ENCODE measurements at regions not wholly inside any gene's neighbourhood (a gene's known extent, or its start where the extent isn't known, plus 50 kb on each side); places are given as distances from the start of the nearest gene placed in this dataset.

- ChIA-PET CTCF (no interaction called here), POLR2A (no interaction called here)
- ATAC-seq (no peak), DNase-seq (ENCODE audit: low spot score) (no peak)
- Mint-ChIP-seq H3K27me3 (ENCODE audit: low read depth) (no peaks in the 10 kb centered on the region), H3K4me1 (peaks cover 13% of the 10 kb centered on the region), H3K27ac (no peak overlapping the region), H3K9me3 (peaks cover 21% of the 10 kb centered on the region), H3K36me3 (peaks cover 8% of the 10 kb centered on the region), H3K4me3 (no peak overlapping the region)
- TF ChIP-seq GABPB1 (CRISPR knock-in tag; IDR thresholded peaks at IDR 0.05) (no peak), E2F1 (CRISPR knock-in tag; IDR thresholded peaks at IDR 0.05) (no peak), ZNF281 (CRISPR knock-in tag; IDR thresholded peaks at IDR 0.05) (no peak), NR3C1 (CRISPR knock-in tag; conservative IDR thresholded peaks at IDR 0.05; ENCODE audit: low read depth) (no peak), ERG (CRISPR knock-in tag; IDR thresholded peaks at IDR 0.05) (no peak), FOXP1 (CRISPR knock-in tag; IDR thresholded peaks at IDR 0.05; ENCODE audit: borderline replicate concordance) (no peak), AR (CRISPR knock-in tag; IDR thresholded peaks at IDR 0.05) (no peak), ATF3 (CRISPR knock-in tag; conservative IDR thresholded peaks at IDR 0.05) (no peak), ZNF532 (CRISPR knock-in tag; IDR thresholded peaks at IDR 0.05; ENCODE audit: borderline replicate concordance) (no peak)
Measured at GRCh38 chr15:98070137-98070536, 109.6 kb downstream of the ARRDC4 start.

GRCh38 chr15:98071786-98072185, 111.3 kb downstream of the ARRDC4 start:
- Mint-ChIP-seq H3K9me3 (peaks cover 21% of the 10 kb centered on the region), H3K36me3 (peaks cover 8% of the 10 kb centered on the region), H3K27ac (no peak overlapping the region), H3K4me3 (no peak overlapping the region), H3K27me3 (ENCODE audit: low read depth) (no peaks in the 10 kb centered on the region), H3K4me1 (peaks cover 18% of the 10 kb centered on the region)
- ChIA-PET POLR2A (no interaction called here), CTCF (no interaction called here)
- DNase-seq (ENCODE audit: low spot score) (no peak), ATAC-seq (no peak)
- TF ChIP-seq PRDM15 (CRISPR knock-in tag; IDR thresholded peaks at IDR 0.05) (no peak), AFF4 (CRISPR knock-in tag; IDR thresholded peaks at IDR 0.05; ENCODE audit: borderline replicate concordance) (no peak), MLX (CRISPR knock-in tag; IDR thresholded peaks at IDR 0.05) (no peak)

All from WTC11 (cell line).